Activated B cell treated with CpG ODN at 0.5 μM for 24 hours (primary cell): ENCODE measurements at regions not wholly inside any gene's neighbourhood (a gene's known extent, or its start where the extent isn't known, plus 50 kb on each side); places are given as distances from the start of the nearest gene placed in this dataset.
"Not testable (repeated sequence)": the region's sequence is repeated elsewhere in the genome, so short reads cannot be mapped to it uniquely, and the experiment has no call there.

Experiments used
- ATAC-seq: fragments of 200-7000 bp; cut with Tn5 transposase; one replicate; pipeline ENCODE4 v1.10.0; 2021; ENCODE audit warnings: low read depth, mild to moderate bottlenecking, moderate library complexity
- CTCF ChIA-PET: fragments of 350-600 bp; sonication (Branson Sonifier 250); formaldehyde crosslinking; loops from one replicate; lab custom pipeline; 2021; ENCODE audit warnings: antibody characterized with exemption; lab: Charles Lee
- POLR2A ChIA-PET: fragments of 350-600 bp; sonication (Branson Sonifier 250); formaldehyde crosslinking; loops from one replicate; lab custom pipeline; 2021; ENCODE audit warnings: antibody characterized with exemption; lab: Charles Lee
- DNase-seq: peaks from one replicate; pipeline ENCODE4 v3.0.0; 2022
- H3K27ac Mint-ChIP-seq: one replicate; pipeline ENCODE4 v1.8.0; 2020; ENCODE audit warnings: mixed read lengths
- H3K27me3 Mint-ChIP-seq: one replicate; pipeline ENCODE4 v1.8.0; 2021; ENCODE audit warnings: mixed read lengths
- H3K36me3 Mint-ChIP-seq: one replicate; pipeline ENCODE4 v1.8.0; 2021; ENCODE audit warnings: low read depth, mixed read lengths
- H3K4me1 Mint-ChIP-seq: one replicate; pipeline ENCODE4 v1.8.0; 2021; ENCODE audit warnings: mixed read lengths
- H3K4me3 Mint-ChIP-seq: one replicate; pipeline ENCODE4 v1.8.0; 2020; ENCODE audit warnings: mild to moderate bottlenecking, mixed read lengths
- H3K9me3 Mint-ChIP-seq: one replicate; pipeline ENCODE4 v1.8.0; 2020; ENCODE audit warnings: mixed read lengths
- intact Hi-C: fragments of 100-400 bp; cut with micrococcal nuclease; formaldehyde crosslinking; loops from one replicate; pipeline ENCODE4 v1.15.1; 2024
- TF ChIP-seq, protein P1 (sequence below): fragments of 200-600 bp; IDR thresholded peaks from one replicate; pipeline ENCODE4 v1.8.0; 2022; ENCODE audit warnings: antibody characterized with exemption, mild to moderate bottlenecking

DNA sequence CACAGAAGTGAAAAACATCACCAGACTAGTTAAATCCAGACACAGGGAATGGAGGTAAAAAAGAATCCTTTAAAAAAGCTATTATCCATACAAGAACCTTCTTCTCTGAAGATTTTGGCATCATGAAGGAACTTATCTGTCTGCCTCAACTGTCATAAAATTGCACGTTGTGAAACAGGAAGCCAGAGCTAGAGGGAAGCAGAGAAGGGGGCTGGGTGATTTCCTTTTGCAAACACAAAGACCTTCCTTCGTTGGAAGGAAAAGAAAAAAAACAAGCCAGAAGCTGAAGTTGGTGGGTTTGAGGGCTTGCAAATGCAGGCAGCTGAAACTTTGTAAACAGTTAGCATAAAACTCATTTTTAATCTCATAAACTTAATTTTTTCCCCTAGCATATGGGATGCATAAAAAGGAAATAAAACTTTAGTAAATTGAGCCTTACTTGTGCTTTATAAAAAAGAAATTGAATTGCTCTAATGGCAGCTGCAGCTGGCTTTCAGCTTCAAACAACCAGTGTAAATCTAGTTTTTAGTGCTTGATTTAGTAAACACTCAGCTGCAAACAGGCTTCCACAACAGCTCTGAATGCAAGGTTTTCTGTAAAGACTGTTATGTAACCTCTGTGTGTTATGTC, 101.6 kb downstream of the OTUD1 start:
- Mint-ChIP-seq H3K36me3 (no peaks in the 10 kb centered on the region), H3K9me3 (peaks cover under 1% of the 10 kb centered on the region), H3K4me1 (peaks cover 21% of the 10 kb centered on the region), H3K4me3 (peak overlapping the region; percentile 3), H3K27ac (no peak overlapping the region), H3K27me3 (peaks cover 8% of the 10 kb centered on the region)
- POLR2A ChIA-PET: no interaction called here
- TF ChIP-seq, protein P1, sequence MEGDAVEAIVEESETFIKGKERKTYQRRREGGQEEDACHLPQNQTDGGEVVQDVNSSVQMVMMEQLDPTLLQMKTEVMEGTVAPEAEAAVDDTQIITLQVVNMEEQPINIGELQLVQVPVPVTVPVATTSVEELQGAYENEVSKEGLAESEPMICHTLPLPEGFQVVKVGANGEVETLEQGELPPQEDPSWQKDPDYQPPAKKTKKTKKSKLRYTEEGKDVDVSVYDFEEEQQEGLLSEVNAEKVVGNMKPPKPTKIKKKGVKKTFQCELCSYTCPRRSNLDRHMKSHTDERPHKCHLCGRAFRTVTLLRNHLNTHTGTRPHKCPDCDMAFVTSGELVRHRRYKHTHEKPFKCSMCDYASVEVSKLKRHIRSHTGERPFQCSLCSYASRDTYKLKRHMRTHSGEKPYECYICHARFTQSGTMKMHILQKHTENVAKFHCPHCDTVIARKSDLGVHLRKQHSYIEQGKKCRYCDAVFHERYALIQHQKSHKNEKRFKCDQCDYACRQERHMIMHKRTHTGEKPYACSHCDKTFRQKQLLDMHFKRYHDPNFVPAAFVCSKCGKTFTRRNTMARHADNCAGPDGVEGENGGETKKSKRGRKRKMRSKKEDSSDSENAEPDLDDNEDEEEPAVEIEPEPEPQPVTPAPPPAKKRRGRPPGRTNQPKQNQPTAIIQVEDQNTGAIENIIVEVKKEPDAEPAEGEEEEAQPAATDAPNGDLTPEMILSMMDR: no peak
- no peak for DNase-seq
- CTCF ChIA-PET: interaction anchor here (1.0 to 2.5 kb wide), 3 partner anchors 11 to 226 kb away, joined by 3 to 6 read pairs (median 4); no protein-coding TSS in a partner anchor
- intact Hi-C loops: no loop called here
- ATAC-seq: no peak

DNA sequence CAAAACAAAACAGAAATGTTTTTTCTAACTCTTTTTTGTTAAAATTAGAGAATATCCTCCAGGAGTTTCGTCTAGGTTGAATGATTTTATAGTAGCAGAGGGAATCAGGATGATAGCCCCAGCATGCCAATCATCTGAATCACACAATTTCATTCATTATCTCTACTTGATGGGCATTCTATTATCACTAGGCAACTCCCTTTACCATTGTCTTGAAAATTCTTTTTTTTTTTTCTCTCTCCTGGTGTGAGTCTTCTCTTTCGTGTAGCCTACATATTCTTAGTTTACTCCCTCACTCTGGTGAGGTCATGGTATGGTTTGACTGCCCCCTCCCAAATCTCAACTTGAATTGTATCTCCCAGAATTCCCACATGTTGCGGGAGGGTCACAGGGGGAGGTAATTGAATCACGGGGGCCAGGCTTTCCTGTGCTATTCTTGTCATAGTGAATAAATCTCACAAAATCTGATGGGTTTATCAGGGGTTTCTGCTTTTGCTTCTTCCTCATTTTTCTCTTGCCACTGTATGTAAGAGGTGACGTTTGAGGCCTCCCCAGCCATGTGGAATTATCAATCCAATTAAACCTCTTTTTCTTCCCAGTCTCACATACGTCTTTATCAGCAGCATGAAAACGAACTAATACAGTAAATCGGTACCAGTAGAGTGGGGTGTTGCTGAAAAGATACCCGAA, 105.0 kb downstream of the OTUD1 start:
- intact Hi-C loops: no loop called here
- ChIA-PET CTCF (interaction anchor here (0.6 kb wide), 1 partner anchor 242 kb away, joined by 3 read pairs; no protein-coding TSS in a partner anchor), POLR2A (no interaction called here)
- no peak for ATAC-seq
- no peak overlapping the region for H3K4me3 Mint-ChIP-seq
- peaks cover 4% of the 10 kb centered on the region for H3K36me3 Mint-ChIP-seq
- no peak overlapping the region for H3K27ac Mint-ChIP-seq
- H3K4me1 Mint-ChIP-seq: peaks cover 26% of the 10 kb centered on the region
- TF ChIP-seq, protein P1: no peak
- H3K27me3 Mint-ChIP-seq: peaks cover 6% of the 10 kb centered on the region
- H3K9me3 Mint-ChIP-seq: peaks cover 6% of the 10 kb centered on the region
- no peak for DNase-seq

DNA sequence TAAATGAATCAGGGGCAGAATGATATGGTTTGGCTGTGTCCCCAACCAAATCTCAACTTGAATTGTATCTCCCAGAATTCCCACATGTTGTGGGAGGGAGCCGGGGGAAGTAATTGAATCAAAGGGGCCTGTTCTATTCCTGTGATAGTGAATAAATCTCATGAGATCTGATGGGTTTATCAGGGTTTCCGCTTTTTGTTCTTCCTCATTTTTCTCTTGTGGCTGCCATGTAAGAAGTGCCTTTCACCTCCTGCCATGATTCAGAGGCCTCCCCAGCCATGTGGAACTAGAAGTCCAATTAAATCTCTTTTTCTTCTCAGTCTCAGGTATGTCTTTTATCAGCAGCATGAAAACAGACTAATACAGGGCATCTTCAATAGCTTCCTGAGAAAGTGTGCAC, 107.0 kb downstream of the OTUD1 start:
- intact Hi-C loops, H3K27ac Mint-ChIP-seq, CTCF ChIA-PET, DNase-seq, H3K36me3 Mint-ChIP-seq, ATAC-seq, POLR2A ChIA-PET, H3K9me3 Mint-ChIP-seq, H3K4me3 Mint-ChIP-seq, H3K27me3 Mint-ChIP-seq: not testable (repeated sequence)
- peaks cover 14% of the 10 kb centered on the region for H3K4me1 Mint-ChIP-seq

DNA sequence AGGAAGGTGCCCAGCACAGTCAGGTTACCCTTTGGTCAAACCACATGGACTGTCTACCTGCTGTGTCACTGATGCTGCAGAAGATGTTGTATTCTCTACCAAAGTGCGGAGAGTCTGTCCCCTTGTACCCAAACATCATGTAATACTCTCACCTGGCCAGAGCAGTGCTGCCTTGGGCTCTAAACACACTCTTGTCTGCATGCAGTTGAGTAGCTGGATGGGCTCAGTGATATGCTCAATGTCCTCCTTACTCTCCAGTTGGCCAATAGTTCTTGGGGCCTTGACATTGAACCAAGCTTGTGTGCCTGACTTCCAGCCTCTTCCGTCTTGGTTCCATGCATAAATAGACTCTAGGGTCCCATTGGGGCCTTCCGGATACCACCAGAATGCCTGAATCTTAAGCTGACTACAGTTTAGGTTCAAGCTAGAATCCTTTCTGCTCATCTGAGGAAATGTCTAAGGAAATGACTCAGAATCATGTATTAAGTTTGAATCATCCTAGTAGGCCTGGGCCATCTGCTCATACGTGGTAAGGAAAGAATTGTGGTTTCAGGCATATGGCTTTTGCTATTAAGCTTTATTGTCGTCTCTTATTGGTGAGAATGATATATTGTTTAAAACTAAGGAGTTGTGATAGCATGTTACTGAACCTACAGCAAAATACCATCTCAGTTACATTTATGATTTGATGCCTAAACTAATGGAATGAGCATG, 118.0 kb downstream of the OTUD1 start:
- Mint-ChIP-seq H3K4me3 (no peak overlapping the region), H3K36me3 (no peaks in the 10 kb centered on the region), H3K9me3 (no peaks in the 10 kb centered on the region), H3K4me1 (no peaks in the 10 kb centered on the region), H3K27me3 (peaks cover 7% of the 10 kb centered on the region), H3K27ac (no peak overlapping the region)
- ChIA-PET CTCF (no interaction called here), POLR2A (no interaction called here)
- DNase-seq (no peak), ATAC-seq (no peak)
- intact Hi-C loops: no loop called here
- TF ChIP-seq, protein P1: no peak

DNA sequence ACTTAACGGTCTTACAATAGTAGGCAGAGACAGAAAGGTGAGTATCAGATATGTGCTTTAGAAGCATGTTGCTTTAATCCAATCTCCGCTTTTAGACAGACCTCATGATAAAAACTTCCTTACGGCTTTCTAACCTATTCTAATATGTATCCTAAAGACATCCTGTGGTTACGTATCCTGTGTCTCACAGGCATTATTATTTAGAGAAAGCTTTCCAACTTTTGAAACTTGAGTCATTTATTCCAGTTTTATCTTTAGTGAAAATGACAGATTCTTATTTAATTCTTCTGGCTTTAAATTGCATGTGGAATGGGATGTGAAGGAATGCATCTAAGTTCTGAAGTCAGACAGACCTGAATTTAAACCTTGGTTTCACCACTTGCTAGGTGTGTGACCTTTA, 118.9 kb downstream of the OTUD1 start:
- TF ChIP-seq, protein P1: no peak
- no peaks in the 10 kb centered on the region for H3K36me3 Mint-ChIP-seq
- DNase-seq (no peak), ATAC-seq (no peak)
- POLR2A ChIA-PET: no interaction called here
- intact Hi-C loops: no loop called here
- H3K9me3 Mint-ChIP-seq: peaks cover 4% of the 10 kb centered on the region
- no peak overlapping the region for H3K4me3 Mint-ChIP-seq
- no peaks in the 10 kb centered on the region for H3K4me1 Mint-ChIP-seq
- CTCF ChIA-PET: no interaction called here
- no peak overlapping the region for H3K27ac Mint-ChIP-seq
- peaks cover 7% of the 10 kb centered on the region for H3K27me3 Mint-ChIP-seq
